Muscle of arm (tissue), 1 donor: ENCODE measurements at regions not wholly inside any gene's neighbourhood (a gene's known extent, or its start where the extent isn't known, plus 50 kb on each side); places are given as distances from the start of the nearest gene placed in this dataset.

Experiments used
- DNase-seq: peaks from one replicate; pipeline ENCODE4 v3.0.0-alpha.2; 2013

- no peak for DNase-seq
Observed at GRCh38 chr18:2035056-2035455, 536.2 kb downstream of the METTL4 start.

DNA sequence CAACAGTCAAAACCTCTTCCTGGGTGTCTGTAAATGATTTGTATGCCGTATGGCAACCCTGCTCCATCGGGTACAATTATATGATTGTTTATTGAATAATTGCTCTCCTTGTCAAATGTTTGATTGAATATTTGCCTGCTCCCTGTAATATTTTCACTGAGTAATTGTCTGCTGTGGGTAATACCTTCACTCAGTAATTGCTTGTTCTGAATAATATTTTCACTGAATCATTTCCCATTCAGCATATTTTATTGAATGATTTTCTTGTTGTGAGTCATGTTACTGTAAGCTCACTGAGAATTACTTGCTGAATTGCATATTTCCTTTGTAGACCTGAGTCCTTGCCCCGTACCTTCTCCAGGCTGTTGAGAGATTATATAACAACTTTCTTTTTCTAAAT is 535.2 kb downstream of the METTL4 start:
- DNase-seq, result no peak

DNA sequence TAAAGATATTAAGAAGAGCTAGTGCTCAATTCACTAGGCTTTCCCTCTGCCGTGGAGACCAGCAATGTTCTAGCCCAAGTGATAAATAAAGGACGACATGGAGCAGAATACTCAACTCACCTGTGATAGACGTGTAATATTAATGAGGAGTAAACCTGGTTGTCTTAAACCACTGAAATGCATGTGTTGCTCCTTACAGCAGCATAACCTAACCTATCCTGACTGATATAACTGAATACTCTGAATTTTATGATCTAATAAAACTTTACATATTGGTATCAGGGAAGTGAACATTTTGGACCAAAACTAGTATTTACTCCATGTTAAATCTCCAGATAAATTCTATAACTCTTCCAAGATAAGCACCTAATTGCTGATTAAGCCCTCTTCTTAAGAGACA is 531.0 kb downstream of the METTL4 start:
- no peak for DNase-seq

GRCh38 chr18:2049986-2050385 is 521.3 kb downstream of the METTL4 start:
- DNase-seq, result no peak

DNA sequence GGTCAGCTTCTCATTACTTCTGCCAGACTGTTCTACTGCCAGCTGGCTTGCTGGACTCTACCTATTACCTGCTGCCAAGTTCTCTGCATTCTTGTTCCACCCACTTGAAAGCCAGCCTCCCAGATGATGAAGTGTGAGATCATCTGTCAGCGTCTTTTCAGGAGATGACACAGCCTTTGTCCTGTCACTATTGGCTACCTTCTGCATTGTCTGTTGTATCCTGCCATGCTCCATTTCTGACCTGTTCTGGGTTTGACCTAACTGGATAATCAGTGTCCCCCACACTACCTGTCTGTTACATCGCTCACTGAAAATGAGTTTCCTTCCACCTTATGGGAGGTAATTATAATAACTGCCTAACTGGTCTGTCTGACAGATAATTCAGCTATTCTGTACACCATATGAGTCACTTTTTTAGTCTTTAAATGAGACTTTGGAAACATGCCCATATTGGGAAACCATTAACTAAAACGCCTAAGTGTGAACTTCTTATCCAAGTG is 520.6 kb downstream of the METTL4 start:
- no peak for DNase-seq

GRCh38 chr18:2053490-2054089 is 517.7 kb downstream of the METTL4 start:
- no peak for DNase-seq

GRCh38 chr18:2059336-2059735 is 512.0 kb downstream of the METTL4 start:
- DNase-seq, result no peak

DNA sequence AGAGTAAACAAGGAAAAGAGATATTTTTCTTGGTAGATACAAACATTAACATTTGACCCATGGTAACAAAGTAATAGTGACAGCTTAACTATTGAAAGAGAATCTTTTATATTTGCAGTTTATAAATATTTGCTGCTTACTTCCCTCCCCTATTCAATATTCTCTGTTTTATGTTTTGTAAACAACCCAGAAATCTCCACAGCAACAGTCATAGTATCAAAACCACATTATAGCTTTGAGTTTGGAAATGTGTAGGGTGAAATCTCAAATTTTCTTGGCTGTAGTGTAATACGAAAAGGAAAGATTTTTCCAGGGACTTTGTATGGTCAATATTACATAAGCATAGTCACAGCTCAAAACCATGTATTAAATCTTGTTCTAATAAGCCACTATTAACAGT is 511.2 kb downstream of the METTL4 start:
- DNase-seq, result peak; percentile 62

DNA sequence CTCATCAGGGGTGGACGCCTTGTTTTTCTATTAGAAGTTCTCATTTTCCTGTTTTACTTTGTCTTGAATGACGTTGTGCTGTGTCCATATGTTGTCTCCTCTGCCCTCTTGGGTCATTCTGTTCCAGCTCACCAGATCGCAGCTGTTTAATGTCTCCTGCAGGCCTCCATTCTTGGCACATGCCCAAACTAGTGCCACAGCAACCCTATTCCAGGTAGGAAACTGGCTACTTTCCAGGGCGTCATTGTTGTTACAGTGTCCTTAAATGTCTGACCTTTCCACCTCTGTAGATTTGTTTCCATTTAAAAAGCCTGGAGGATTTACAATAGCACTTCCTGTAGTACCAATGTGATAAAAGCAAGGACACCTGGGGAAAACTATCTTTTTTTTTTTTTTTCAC is 500.7 kb downstream of the METTL4 start:
- no peak for DNase-seq

GRCh38 chr18:2075499-2075898 is 495.8 kb downstream of the METTL4 start:
- DNase-seq, result no peak

DNA sequence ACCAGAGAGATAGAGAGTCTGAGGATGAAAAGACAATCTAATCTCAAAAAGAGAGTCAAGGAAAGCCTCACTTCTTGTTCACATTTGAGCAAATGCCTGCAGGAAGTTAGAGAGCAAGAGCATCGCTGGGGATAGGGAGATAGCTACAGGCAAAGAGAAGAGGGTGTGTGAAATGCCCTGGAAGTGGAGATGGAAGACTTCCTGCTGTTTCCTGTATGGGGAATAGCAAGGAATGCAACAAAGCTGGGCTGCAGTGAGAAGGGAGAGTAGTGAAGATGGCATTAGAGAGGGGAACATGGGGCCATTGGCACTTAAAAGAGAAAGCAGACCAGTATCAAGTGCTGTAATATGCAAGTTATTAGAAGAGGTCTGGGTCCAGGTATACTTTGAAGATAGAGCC is 488.6 kb downstream of the METTL4 start:
- DNase-seq, result no peak

DNA sequence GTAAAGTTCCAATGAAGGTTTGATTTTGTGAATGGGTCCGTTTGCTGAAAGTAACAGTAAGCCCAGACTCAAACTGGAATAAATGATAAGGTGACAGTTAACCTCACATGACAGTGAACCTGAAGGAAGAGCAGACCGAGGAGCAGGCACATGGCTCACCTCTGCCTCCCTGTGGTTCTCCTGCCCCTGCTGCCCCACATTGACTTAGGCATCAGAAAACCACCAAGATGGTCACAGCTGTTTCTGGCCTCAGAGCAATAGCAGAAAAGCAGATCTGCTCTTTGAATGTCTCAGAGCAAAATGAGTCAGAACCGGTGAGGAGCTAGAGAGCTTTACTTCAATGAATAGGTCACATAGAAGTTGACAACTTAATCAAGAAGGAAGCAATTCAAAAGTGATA is 487.6 kb downstream of the METTL4 start:
- DNase-seq, result no peak

DNA sequence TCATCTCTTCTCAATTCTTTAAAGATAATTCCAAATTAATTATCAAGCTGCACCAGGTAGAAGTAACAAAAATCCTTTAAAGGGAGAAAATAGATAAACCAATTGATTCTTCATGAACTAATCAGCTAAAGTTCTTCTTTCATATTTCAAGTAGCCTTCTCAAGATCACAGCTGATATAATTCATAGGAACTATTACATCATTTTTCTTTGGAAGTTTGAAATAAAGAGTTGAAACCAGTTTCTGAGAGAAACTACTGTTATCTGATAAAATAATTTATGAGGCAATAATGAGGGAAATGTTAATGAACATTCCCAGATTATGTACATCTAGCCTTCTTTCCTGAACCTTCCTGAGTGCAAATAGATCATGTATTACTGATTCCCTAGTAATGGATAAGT is 484.9 kb downstream of the METTL4 start:
- no peak for DNase-seq

- DNase-seq, result peak; percentile 43
Observed at GRCh38 chr18:2087877-2088673, 483.2 kb downstream of the METTL4 start.

GRCh38 chr18:2089396-2089795 is 481.9 kb downstream of the METTL4 start:
- DNase-seq, result no peak

DNA sequence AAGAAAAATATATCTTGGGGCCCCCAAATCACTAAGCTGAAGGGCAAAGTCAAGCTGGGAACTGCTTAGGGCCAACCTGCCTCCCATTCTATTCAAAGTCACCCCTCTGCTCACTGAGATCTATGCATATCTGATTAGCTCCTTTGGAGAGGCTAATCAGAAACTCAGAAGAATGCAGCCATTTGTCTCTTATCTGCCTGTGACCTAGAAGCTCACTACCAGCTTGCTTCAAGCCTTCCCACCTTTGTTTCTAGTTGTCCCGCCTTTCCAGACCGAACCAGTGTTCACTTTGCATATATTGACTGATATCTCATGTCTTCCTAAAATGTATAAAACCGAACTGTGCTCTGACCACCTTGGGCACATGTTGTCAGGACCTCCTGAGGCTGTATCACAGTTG is 479.4 kb downstream of the METTL4 start:
- DNase-seq, result no peak

- DNase-seq, result no peak
Observed at GRCh38 chr18:2096551-2096950, 474.8 kb downstream of the METTL4 start.

GRCh38 chr18:2100694-2101213 is 470.6 kb downstream of the METTL4 start:
- no peak for DNase-seq

GRCh38 chr18:2102022-2102421 is 469.3 kb downstream of the METTL4 start:
- DNase-seq, result no peak

DNA sequence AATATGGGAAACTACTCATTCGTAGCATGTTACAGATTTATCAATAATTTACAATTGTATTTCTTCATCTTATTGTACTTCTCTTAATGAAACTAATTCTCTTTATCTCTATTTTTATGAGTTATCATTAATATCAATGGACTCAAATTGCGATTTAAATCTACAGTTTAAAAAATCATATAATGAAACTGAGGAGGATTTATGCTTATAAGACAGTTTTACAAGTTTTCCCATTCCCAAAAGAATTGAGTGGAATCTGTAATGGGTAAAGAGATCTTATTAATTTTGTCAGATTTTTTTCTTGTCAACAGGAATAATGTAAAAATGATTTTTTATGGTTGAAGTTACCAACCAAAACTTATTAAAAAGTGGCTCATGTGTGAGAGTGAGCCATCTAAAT is 468.0 kb downstream of the METTL4 start:
- DNase-seq, result no peak

GRCh38 chr18:2104620-2105462 is 466.5 kb downstream of the METTL4 start:
- DNase-seq, result peak; percentile 14

DNA sequence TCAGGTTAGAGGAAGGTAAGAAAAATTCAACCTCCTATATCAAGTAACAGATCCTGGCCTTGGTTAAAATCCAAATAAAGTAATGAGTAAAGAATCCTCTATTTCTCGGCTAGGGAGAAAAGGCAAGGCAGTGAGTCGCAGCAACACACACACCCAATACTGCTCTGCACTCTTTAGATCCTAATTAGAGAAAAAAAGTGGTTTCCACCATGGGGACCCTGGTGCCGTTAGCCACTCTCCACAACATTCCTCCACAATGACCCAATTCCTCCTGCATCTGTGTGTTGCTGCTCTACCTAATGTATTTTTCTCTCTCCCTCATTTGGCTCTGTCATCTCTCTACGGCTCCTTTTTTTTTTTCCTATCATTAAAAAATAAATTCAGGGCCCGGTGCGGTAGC is 462.7 kb downstream of the METTL4 start:
- peak; percentile 19 for DNase-seq
